Stomach (tissue), 4 donors: ENCODE measurements at regions not wholly inside any gene's neighbourhood (a gene's known extent, or its start where the extent isn't known, plus 50 kb on each side); places are given as distances from the start of the nearest gene placed in this dataset.

Experiments used
- CTCF ChIP-seq, 7 experiments: fragments of 450-650 bp in 4 of 7; fragments of 200-600 bp in 3 of 7; sonication (generic) in 3 of 7; IDR thresholded peaks; one replicate each; pipeline ENCODE4 v1.5.1; 2016 to 2019; ENCODE audit warnings: antibody characterized with exemption in 7 of 7, control low read depth in 2 of 7, mild to moderate bottlenecking in 1 of 7
- EP300 ChIP-seq: sonication (generic); formaldehyde crosslinking; IDR thresholded peaks from one replicate; pipeline ENCODE4 v1.6.1; 2017; ENCODE audit warnings: antibody characterized with exemption
- POLR2A ChIP-seq, 4 donors: fragments of 450-650 bp; IDR thresholded peaks; one replicate each; pipeline ENCODE4 v1.6.1; 2016; ENCODE audit warnings: antibody characterized with exemption in 4 of 4, control low read depth in 2 of 4, mild to moderate bottlenecking in 1 of 4, moderate library complexity in 1 of 4
- POLR2AphosphoS5 ChIP-seq, 3 donors: sonication (generic); formaldehyde crosslinking; IDR thresholded peaks; one replicate each; pipeline ENCODE4 v1.6.1; 2016; ENCODE audit warnings: antibody characterized with exemption in 3 of 3

DNA sequence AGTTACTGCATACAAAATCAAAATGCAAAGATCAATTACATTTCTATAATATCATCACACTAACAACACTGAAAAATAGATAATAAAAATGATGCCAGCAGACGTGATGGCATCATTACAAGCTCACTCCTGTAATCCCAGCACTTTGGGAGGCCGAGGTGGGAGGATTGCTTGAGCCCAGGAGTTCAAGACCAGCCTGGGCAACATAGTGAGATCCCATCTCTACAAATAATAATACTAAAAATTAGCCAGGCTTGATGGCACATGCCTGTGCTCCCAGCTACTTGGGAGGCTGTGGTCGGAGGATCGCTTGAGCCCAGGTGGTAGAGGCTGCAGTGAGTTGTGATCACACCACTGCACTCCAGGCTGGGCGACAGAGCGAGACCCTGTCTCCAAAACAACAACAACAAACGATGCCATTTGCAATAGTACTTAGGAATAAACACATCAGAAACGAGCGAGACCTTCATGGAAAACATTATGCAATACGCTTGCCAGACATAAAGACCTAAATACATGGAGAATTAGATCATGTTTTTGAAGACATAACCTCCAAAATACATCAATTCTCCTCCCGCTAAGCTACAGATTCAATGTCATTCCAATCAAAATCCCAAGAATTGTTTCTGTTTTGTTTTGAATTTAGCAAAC lies 86.6 kb upstream of the ERRFI1 start:
- TF ChIP-seq CTCF (IDR thresholded peaks at IDR 0.05), result no peak
- no peak for TF ChIP-seq POLR2A (IDR thresholded peaks at IDR 0.05)
- no peak for TF ChIP-seq EP300
- TF ChIP-seq POLR2AphosphoS5 (IDR thresholded peaks at IDR 0.05), result no peak
